ENCODE measurements at regions not wholly inside any gene's neighbourhood (a gene's known extent, or its start where the extent isn't known, plus 50 kb on each side); places are given as distances from the start of the nearest gene placed in this dataset.

DNA sequence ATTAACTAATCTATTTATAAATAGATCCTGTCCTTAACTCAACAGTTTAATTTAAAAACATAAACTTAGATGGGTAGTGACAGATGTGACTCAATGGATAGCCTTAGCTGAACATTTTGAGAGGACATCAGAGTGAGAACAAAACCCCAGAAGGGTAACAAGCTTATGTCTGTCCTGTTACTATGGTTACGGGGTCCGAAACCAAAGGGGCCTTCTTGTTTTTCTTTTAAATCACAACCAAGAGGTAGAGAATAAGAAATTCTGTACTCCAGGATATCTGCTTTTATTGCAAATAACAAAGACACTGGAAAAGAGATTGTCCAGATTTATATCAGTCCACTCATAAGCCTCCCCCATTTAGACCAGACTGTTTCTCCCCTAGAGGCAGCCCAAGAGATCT is 612.1 kb downstream of the MTRR start:
- Histone ChIP-seq H3K9me3 (ENCODE audit: control insufficient read depth, insufficient read depth, low read length) (no peaks in the 10 kb centered on the region), H4K20me1 (ENCODE audit: control insufficient read depth, insufficient read depth, low read depth, low read length) (no peaks in the 10 kb centered on the region)

DNA sequence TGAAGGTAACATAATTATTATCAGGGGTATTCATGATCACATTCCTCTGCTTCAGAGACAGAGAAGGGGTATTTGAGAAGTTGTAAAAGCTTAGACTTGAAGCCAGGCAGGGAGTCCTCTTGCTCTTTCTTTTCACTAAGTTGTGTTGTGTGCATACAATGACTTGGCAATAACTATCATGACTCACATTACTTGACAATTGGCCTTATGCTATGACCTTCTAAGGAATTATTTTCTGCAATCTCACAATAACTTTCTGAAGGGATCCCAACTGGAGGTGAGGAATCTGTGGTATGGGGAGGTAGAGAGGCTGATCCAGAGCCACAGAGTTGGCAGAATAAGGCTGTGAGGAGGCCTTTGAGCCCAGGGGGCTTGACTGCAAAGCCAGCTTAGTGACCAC is 622.3 kb downstream of the MTRR start:
- H3K27me3 ChIP-seq (ENCODE audit: control insufficient read depth, low read length) = no peaks in the 10 kb centered on the region
- no peaks in the 10 kb centered on the region for H3K4me1 ChIP-seq (ENCODE audit: control insufficient read depth, low read length)
- no peak overlapping the region for H3K4me3 ChIP-seq (ENCODE audit: low read length)
- H4K20me1 ChIP-seq (ENCODE audit: control insufficient read depth, insufficient read depth, low read depth, low read length) = no peaks in the 10 kb centered on the region
- H3K27ac ChIP-seq (ENCODE audit: low read depth, low read length) = no peak overlapping the region
- no peaks in the 10 kb centered on the region for H3K9me2 ChIP-seq (replicated peaks; ENCODE audit: control insufficient read depth, low read length)
- peaks cover 2% of the 10 kb centered on the region; the same call in 1 of the 2 replicates for H3K9me3 ChIP-seq (ENCODE audit: control insufficient read depth, insufficient read depth, low read length)
- no peak overlapping the region for H3K4me2 ChIP-seq (ENCODE audit: low read length)
- no peaks in the 10 kb centered on the region for H3F3A ChIP-seq (ENCODE audit: control insufficient read depth, insufficient read depth)
- no peaks in the 10 kb centered on the region for H3K36me3 ChIP-seq (ENCODE audit: control insufficient read depth, low read length)
- no peaks in the 10 kb centered on the region for H3K79me2 ChIP-seq (ENCODE audit: control insufficient read depth, low read length)
- TF ChIP-seq, protein P1, sequence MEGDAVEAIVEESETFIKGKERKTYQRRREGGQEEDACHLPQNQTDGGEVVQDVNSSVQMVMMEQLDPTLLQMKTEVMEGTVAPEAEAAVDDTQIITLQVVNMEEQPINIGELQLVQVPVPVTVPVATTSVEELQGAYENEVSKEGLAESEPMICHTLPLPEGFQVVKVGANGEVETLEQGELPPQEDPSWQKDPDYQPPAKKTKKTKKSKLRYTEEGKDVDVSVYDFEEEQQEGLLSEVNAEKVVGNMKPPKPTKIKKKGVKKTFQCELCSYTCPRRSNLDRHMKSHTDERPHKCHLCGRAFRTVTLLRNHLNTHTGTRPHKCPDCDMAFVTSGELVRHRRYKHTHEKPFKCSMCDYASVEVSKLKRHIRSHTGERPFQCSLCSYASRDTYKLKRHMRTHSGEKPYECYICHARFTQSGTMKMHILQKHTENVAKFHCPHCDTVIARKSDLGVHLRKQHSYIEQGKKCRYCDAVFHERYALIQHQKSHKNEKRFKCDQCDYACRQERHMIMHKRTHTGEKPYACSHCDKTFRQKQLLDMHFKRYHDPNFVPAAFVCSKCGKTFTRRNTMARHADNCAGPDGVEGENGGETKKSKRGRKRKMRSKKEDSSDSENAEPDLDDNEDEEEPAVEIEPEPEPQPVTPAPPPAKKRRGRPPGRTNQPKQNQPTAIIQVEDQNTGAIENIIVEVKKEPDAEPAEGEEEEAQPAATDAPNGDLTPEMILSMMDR (IDR thresholded peaks at IDR 0.05; ENCODE audit: low read depth, low read length, poor library complexity, severe bottlenecking) = no peak
- TF ChIP-seq EZH2phosphoT487 (IDR thresholded peaks at IDR 0.05; ENCODE audit: borderline replicate concordance, low read length) = no peak

More for the DNA sequence above, 612.1 kb downstream of the MTRR start:
- no peaks in the 10 kb centered on the region for H3K9me2 ChIP-seq (replicated peaks; ENCODE audit: control insufficient read depth, low read length)
- no peaks in the 10 kb centered on the region for H3F3A ChIP-seq (ENCODE audit: control insufficient read depth, insufficient read depth)
- no peaks in the 10 kb centered on the region for H3K79me2 ChIP-seq (ENCODE audit: control insufficient read depth, low read length)
- H3K36me3 ChIP-seq (ENCODE audit: control insufficient read depth, low read length) = no peaks in the 10 kb centered on the region
- H3K4me3 ChIP-seq (ENCODE audit: low read length) = no peak overlapping the region
- H3K4me1 ChIP-seq (ENCODE audit: control insufficient read depth, low read length) = no peaks in the 10 kb centered on the region
- no peak for TF ChIP-seq EZH2phosphoT487 (IDR thresholded peaks at IDR 0.05; ENCODE audit: borderline replicate concordance, low read length)
- TF ChIP-seq, protein P1 (IDR thresholded peaks at IDR 0.05; ENCODE audit: low read depth, low read length, poor library complexity, severe bottlenecking) = no peak
- no peak overlapping the region for H3K27ac ChIP-seq (ENCODE audit: low read depth, low read length)
- no peaks in the 10 kb centered on the region for H3K27me3 ChIP-seq (ENCODE audit: control insufficient read depth, low read length)
- no peak overlapping the region for H3K4me2 ChIP-seq (ENCODE audit: low read length)

DNA sequence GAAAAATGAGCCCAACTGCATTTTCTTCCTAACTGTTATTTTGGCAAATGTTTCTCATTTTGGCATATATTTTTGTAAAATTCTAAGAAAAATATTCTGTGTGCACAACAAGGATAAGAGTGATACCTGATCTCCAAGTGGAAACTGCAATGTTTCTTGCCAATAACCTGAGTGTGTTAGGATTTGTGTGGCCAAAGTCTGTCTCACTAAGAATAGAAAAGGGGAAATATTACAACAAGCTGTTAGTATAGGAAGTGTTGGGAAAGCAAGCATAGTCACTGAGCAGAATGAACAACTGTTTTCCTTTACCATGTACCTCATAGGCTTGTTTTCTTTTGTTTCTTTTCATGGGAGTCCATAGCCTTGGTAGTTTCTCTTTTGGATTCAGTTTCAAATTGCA is 624.2 kb downstream of the MTRR start:
- H3K27me3 ChIP-seq (ENCODE audit: control insufficient read depth, low read length) = no peaks in the 10 kb centered on the region
- no peaks in the 10 kb centered on the region for H3K4me1 ChIP-seq (ENCODE audit: control insufficient read depth, low read length)
- no peak overlapping the region for H3K4me3 ChIP-seq (ENCODE audit: low read length)
- no peak overlapping the region for H3K4me2 ChIP-seq (ENCODE audit: low read length)
- no peaks in the 10 kb centered on the region for H3K79me2 ChIP-seq (ENCODE audit: control insufficient read depth, low read length)
- TF ChIP-seq, protein P1 (IDR thresholded peaks at IDR 0.05; ENCODE audit: low read depth, low read length, poor library complexity, severe bottlenecking) = no peak
- TF ChIP-seq EZH2phosphoT487 (IDR thresholded peaks at IDR 0.05; ENCODE audit: borderline replicate concordance, low read length) = no peak
- peaks cover 2% of the 10 kb centered on the region; the same call in 1 of the 2 replicates for H3K9me3 ChIP-seq (ENCODE audit: control insufficient read depth, insufficient read depth, low read length)
- no peaks in the 10 kb centered on the region for H3K9me2 ChIP-seq (replicated peaks; ENCODE audit: control insufficient read depth, low read length)
- H3K36me3 ChIP-seq (ENCODE audit: control insufficient read depth, low read length) = no peaks in the 10 kb centered on the region
- no peak overlapping the region for H3K27ac ChIP-seq (ENCODE audit: low read depth, low read length)
- no peaks in the 10 kb centered on the region for H3F3A ChIP-seq (ENCODE audit: control insufficient read depth, insufficient read depth)
- H4K20me1 ChIP-seq (ENCODE audit: control insufficient read depth, insufficient read depth, low read depth, low read length) = no peaks in the 10 kb centered on the region
